ENCODE measurements at regions not wholly inside any gene's neighbourhood (a gene's known extent, or its start where the extent isn't known, plus 50 kb on each side); places are given as distances from the start of the nearest gene placed in this dataset.

GRCh38 chr5:125477586-125477975 lies 731.1 kb upstream of the ZNF608 start:
- Histone ChIP-seq H3K27me3 (ENCODE audit: low read depth) (no peaks in the 10 kb centered on the region), H3K4me3 (no peak overlapping the region), H3K36me3 (no peaks in the 10 kb centered on the region), H3K27ac (no peak overlapping the region), H3K9me3 (no peaks in the 10 kb centered on the region), H3K4me1 (no peaks in the 10 kb centered on the region)
- no peak for ATAC-seq
- TF ChIP-seq CTCF (IDR thresholded peaks at IDR 0.05): no peak
- intact Hi-C loops (cut with DNase I): no loop called here
- DNase-seq: no peak

GRCh38 chr5:125478599-125478998 lies 732.2 kb upstream of the ZNF608 start:
- no peak for DNase-seq
- intact Hi-C loops (cut with DNase I): no loop called here
- Histone ChIP-seq H3K9me3 (no peaks in the 10 kb centered on the region), H3K4me1 (no peaks in the 10 kb centered on the region), H3K4me3 (no peak overlapping the region), H3K36me3 (no peaks in the 10 kb centered on the region), H3K27me3 (ENCODE audit: low read depth) (no peaks in the 10 kb centered on the region), H3K27ac (no peak overlapping the region)
- ATAC-seq: peak; percentile 45 to 57
- no peak for TF ChIP-seq CTCF (IDR thresholded peaks at IDR 0.05)

- DNase-seq (no peak), ATAC-seq (no peak)
- Histone ChIP-seq H3K27me3 (ENCODE audit: low read depth) (no peaks in the 10 kb centered on the region), H3K9me3 (no peaks in the 10 kb centered on the region), H3K36me3 (no peaks in the 10 kb centered on the region), H3K4me3 (no peak overlapping the region), H3K27ac (no peak overlapping the region), H3K4me1 (peaks cover 20% of the 10 kb centered on the region)
- intact Hi-C loops (cut with DNase I): no loop called here
- TF ChIP-seq CTCF (IDR thresholded peaks at IDR 0.05): no peak
Observed at GRCh38 chr5:125480911-125481310, 734.5 kb upstream of the ZNF608 start.

GRCh38 chr5:125481506-125482465 lies 735.3 kb upstream of the ZNF608 start:
- Histone ChIP-seq H3K27ac (no peak overlapping the region), H3K4me3 (no peak overlapping the region), H3K27me3 (ENCODE audit: low read depth) (no peaks in the 10 kb centered on the region), H3K9me3 (no peaks in the 10 kb centered on the region), H3K36me3 (no peaks in the 10 kb centered on the region), H3K4me1 (peaks cover 22% of the 10 kb centered on the region)
- DNase-seq (no peak), ATAC-seq (no peak)
- TF ChIP-seq CTCF (IDR thresholded peaks at IDR 0.05): no peak
- intact Hi-C loops (cut with DNase I): no loop called here

GRCh38 chr5:125483609-125484008 lies 737.2 kb upstream of the ZNF608 start:
- H3K4me3 ChIP-seq: no peak overlapping the region
- H3K4me1 ChIP-seq: peaks cover 22% of the 10 kb centered on the region
- no peaks in the 10 kb centered on the region for H3K27me3 ChIP-seq (ENCODE audit: low read depth)
- no peak overlapping the region for H3K27ac ChIP-seq
- no peaks in the 10 kb centered on the region for H3K9me3 ChIP-seq
- no peak for ATAC-seq
- TF ChIP-seq CTCF (IDR thresholded peaks at IDR 0.05): no peak
- H3K36me3 ChIP-seq: no peaks in the 10 kb centered on the region
- DNase-seq: no peak
- intact Hi-C loops (cut with DNase I): no loop called here
